ENCODE measurements at regions not wholly inside any gene's neighbourhood (a gene's known extent, or its start where the extent isn't known, plus 50 kb on each side); places are given as distances from the start of the nearest gene placed in this dataset.

- no peak overlapping the region for H3K4me3 ChIP-seq (ENCODE audit: low read depth, low read length)
These were observed 166.4 kb upstream of the UBASH3B start for GRCh38 chr11:122488892-122489706.

DNA sequence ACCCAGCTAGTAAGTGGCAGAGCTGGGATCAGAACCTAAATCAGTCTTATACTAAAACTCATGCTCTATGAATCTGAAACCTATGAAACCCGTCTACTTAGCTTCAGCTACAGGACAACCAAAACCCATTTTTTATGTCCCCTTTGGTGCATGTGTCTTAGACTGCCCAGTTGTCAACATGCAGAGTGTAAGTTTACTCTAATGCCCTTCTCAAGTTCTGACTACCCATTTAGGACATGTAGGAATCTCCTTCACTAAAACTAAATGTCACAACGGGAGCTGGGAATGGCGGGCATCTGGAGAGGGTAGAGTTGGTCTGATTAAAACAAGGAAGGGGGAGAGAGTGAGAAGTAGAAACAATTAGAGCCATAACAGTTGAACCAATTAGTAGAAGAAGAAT is 167.9 kb upstream of the UBASH3B start:
- no peak for DNase-seq (ENCODE audit: low read depth)
- in situ Hi-C loops (cut with HindIII; ENCODE audit: low sequenced_read_pairs): loop anchor here (25.0 kb wide), 1 partner anchor 850 kb away; no protein-coding TSS in a partner anchor
- TF ChIP-seq CTCF (IDR thresholded peaks at IDR 0.05; ENCODE audit: low read depth, low read length, missing control alignments): no peak
- H3K4me3 ChIP-seq (ENCODE audit: low read depth, low read length): no peak overlapping the region

More at GRCh38 chr11:122488892-122489706, 166.4 kb upstream of the UBASH3B start:
- no peak for TF ChIP-seq CTCF (IDR thresholded peaks at IDR 0.05; ENCODE audit: low read depth, low read length, missing control alignments)
- no peak for DNase-seq (ENCODE audit: low read depth)
- in situ Hi-C loops (cut with HindIII; ENCODE audit: low sequenced_read_pairs): loop anchor here (25.0 kb wide), 1 partner anchor 852 kb away; no protein-coding TSS in a partner anchor

DNA sequence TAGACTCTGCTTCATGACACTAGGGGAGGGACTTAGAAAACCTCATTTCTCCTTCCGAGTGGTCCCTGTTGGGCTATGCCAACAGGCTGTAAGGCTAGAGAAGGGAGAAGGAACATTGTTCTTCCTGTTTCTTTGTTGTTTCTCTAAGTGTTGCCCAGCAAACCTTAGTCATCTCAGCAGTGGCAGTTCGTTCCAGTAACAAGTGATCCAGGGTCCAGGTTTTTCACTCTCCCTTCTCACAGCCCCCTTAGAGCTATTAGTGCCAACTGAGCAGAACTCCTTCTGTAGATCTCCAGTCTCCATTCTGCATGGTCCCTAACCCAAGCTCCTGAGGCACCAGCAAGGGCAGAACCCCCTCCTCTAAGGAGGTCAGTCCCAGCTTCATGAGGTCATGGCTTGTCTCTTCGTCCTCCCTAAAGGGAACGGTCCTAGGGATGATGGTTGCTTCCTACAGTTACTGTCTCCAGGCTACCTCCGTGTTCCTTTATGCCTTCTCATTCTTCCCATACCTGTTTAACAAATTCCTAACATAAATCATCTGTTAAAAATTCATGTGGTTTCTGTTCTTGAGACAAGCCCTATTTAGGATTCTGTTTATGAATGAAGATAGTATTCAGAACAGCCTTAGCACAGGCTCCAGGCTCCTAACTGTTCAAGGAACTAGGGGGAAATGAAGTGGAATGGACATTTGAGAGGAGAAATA is 168.6 kb upstream of the UBASH3B start:
- in situ Hi-C loops (cut with HindIII; ENCODE audit: low sequenced_read_pairs): loop anchor here (25.0 kb wide), 1 partner anchor 850 kb away; no protein-coding TSS in a partner anchor
- TF ChIP-seq CTCF (IDR thresholded peaks at IDR 0.05; ENCODE audit: low read depth, low read length, missing control alignments): no peak
- DNase-seq (ENCODE audit: low read depth): no peak
- H3K4me3 ChIP-seq (ENCODE audit: low read depth, low read length): no peak overlapping the region

- no peak for TF ChIP-seq CTCF (IDR thresholded peaks at IDR 0.05; ENCODE audit: low read depth, low read length, missing control alignments)
- DNase-seq (ENCODE audit: low read depth): no peak
- no peak overlapping the region for H3K4me3 ChIP-seq (ENCODE audit: low read depth, low read length)
- in situ Hi-C loops (cut with HindIII; ENCODE audit: low sequenced_read_pairs): loop anchor here (25.0 kb wide), 1 partner anchor 842 kb away; no protein-coding TSS in a partner anchor
These were observed 176.5 kb upstream of the UBASH3B start for GRCh38 chr11:122478986-122479385.

DNA sequence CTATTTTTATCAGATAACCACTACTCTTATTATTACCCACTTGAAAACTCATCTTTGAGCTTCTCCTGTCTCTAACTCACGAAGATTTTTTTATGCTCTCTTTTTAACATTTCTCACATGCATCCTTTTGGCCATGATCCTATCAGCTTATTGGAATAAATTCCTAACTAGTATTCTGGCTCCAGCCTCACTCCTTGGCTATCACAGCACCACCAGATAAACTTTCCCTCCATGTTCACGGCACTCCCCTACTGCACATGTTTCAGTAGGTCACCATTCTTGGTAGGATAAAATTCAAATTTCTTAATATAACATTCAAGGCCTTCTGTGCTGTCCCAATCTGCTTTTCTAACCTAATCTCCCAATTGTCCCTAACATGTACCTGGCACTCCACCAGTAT is 186.6 kb upstream of the UBASH3B start:
- in situ Hi-C loops (cut with HindIII; ENCODE audit: low sequenced_read_pairs): no loop called here
- H3K4me3 ChIP-seq (ENCODE audit: low read depth, low read length): no peak overlapping the region
- no peak for DNase-seq (ENCODE audit: low read depth)
- no peak for TF ChIP-seq CTCF (IDR thresholded peaks at IDR 0.05; ENCODE audit: low read depth, low read length, missing control alignments)

DNA sequence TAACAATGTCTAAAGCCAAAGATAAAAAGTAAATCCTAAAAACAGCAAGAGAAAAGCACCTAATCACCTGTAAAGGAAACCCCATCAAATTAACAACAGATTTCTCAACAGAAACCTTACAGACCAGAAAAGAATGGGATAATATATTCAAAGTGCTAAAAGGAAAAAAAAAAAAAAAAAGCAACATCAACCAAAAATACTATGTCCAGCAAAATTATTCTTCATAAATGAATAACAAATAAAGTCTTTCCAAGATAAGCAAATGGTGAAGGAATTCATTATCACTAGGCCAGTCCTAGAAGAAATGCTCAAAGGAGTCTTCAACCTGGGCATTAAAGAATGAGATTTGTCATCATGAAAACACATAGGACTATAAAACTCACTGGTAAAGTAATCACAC is 192.0 kb upstream of the UBASH3B start:
- no peak overlapping the region for H3K4me3 ChIP-seq (ENCODE audit: low read depth, low read length)
- no peak for TF ChIP-seq CTCF (IDR thresholded peaks at IDR 0.05; ENCODE audit: low read depth, low read length, missing control alignments)
- no peak for DNase-seq (ENCODE audit: low read depth)
- in situ Hi-C loops (cut with HindIII; ENCODE audit: low sequenced_read_pairs): no loop called here

Measured in astrocyte of the cerebellum (primary cell).